ENCODE measurements at regions not wholly inside any gene's neighbourhood (a gene's known extent, or its start where the extent isn't known, plus 50 kb on each side); places are given as distances from the start of the nearest gene placed in this dataset.
"Not testable (repeated sequence)": the region's sequence is repeated elsewhere in the genome, so short reads cannot be mapped to it uniquely, and the experiment has no call there.

GRCh38 chr1:214864896-214865688 lies 217.4 kb upstream of the KCNK2 start:
- peak; percentile 87 for DNase-seq

- not testable (repeated sequence) for DNase-seq
Measured at GRCh38 chr1:214870426-214870825, 212.1 kb upstream of the KCNK2 start.

- no peak for DNase-seq
Measured at GRCh38 chr1:214880956-214881355, 201.6 kb upstream of the KCNK2 start.

- DNase-seq = no peak
Measured at GRCh38 chr1:214882616-214883015, 199.9 kb upstream of the KCNK2 start.

- peak; percentile 20 for DNase-seq
Measured at GRCh38 chr1:214895011-214895600, 187.4 kb upstream of the KCNK2 start.

- DNase-seq = no peak
Measured at GRCh38 chr1:214896921-214897320, 185.6 kb upstream of the KCNK2 start.

- no peak for DNase-seq
Measured at GRCh38 chr1:214897581-214897980, 185.0 kb upstream of the KCNK2 start.

- no peak for DNase-seq
Measured at GRCh38 chr1:214898161-214898560, 184.4 kb upstream of the KCNK2 start.

GRCh38 chr1:214898718-214899117 lies 183.8 kb upstream of the KCNK2 start:
- DNase-seq = no peak

GRCh38 chr1:214899908-214900460 lies 182.6 kb upstream of the KCNK2 start:
- DNase-seq = peak; percentile 57

GRCh38 chr1:214900590-214900989 lies 181.9 kb upstream of the KCNK2 start:
- no peak for DNase-seq

GRCh38 chr1:214901718-214902117 lies 180.8 kb upstream of the KCNK2 start:
- DNase-seq = peak; percentile 92

- peak; percentile 86 for DNase-seq
Measured at GRCh38 chr1:214902636-214903320, 179.8 kb upstream of the KCNK2 start.

- DNase-seq = no peak
Measured at GRCh38 chr1:214912127-214912526, 170.4 kb upstream of the KCNK2 start.

- DNase-seq = no peak
Measured at GRCh38 chr1:214913966-214914365, 168.6 kb upstream of the KCNK2 start.

- DNase-seq = no peak
Measured at GRCh38 chr1:214917081-214917635, 165.4 kb upstream of the KCNK2 start.

GRCh38 chr1:214918745-214919144 lies 163.8 kb upstream of the KCNK2 start:
- DNase-seq = no peak

- no peak for DNase-seq
Measured at GRCh38 chr1:214920337-214920736, 162.2 kb upstream of the KCNK2 start.

- DNase-seq = no peak
Measured at GRCh38 chr1:214923278-214923915, 159.1 kb upstream of the KCNK2 start.

GRCh38 chr1:214927796-214928195 lies 154.7 kb upstream of the KCNK2 start:
- no peak for DNase-seq

- DNase-seq = no peak
Measured at GRCh38 chr1:214928574-214928973, 154.0 kb upstream of the KCNK2 start.

GRCh38 chr1:214933375-214933774 lies 149.2 kb upstream of the KCNK2 start:
- no peak for DNase-seq

GRCh38 chr1:214934045-214934444 lies 148.5 kb upstream of the KCNK2 start:
- DNase-seq = peak; percentile 16
